ENCODE measurements at regions not wholly inside any gene's neighbourhood (a gene's known extent, or its start where the extent isn't known, plus 50 kb on each side); places are given as distances from the start of the nearest gene placed in this dataset.

- TF ChIP-seq POLR2A (IDR thresholded peaks at IDR 0.05; ENCODE audit: control extremely low read depth in 1 of 2, low read depth in 2 of 2, low read length in 2 of 2) (no peak), JUN (IDR thresholded peaks at IDR 0.05; ENCODE audit: low read depth, low read length) (no peak), CTCF (IDR thresholded peaks at IDR 0.05; ENCODE audit: control extremely low read depth in 1 of 3, insufficient read depth in 1 of 3, low read depth in 1 of 3, low read length in 3 of 3) (no peak), YY1 (IDR thresholded peaks at IDR 0.05; ENCODE audit: low read depth, low read length) (no peak), RAD21 (IDR thresholded peaks at IDR 0.05 in 1 of 2, conservative IDR thresholded peaks at IDR 0.05 in 1 of 2; ENCODE audit: low read depth in 2 of 2, low read length in 2 of 2) (no peak), ASH2L (IDR thresholded peaks at IDR 0.05; ENCODE audit: low read length) (no peak), KDM5A (IDR thresholded peaks at IDR 0.05; ENCODE audit: low read length) (no peak), EZH2 (IDR thresholded peaks at IDR 0.05; ENCODE audit: low read depth, low read length, severe bottlenecking) (no peak), NRF1 (IDR thresholded peaks at IDR 0.05; ENCODE audit: low read depth, low read length) (no peak), SIN3A (conservative IDR thresholded peaks at IDR 0.05 in 1 of 2, IDR thresholded peaks at IDR 0.05 in 1 of 2; ENCODE audit: low read depth in 1 of 2, low read length in 2 of 2) (no peak), ZNF274 (IDR thresholded peaks at IDR 0.05; ENCODE audit: borderline replicate concordance, extremely low read depth, low read length) (no peak), HDAC2 (IDR thresholded peaks at IDR 0.05; ENCODE audit: borderline replicate concordance in 1 of 2, low read depth in 2 of 2, low read length in 2 of 2) (no peak)
These were observed 455.7 kb downstream of the RAB38 start for GRCh38 chr11:87719326-87720073.
